Peyer's patch (tissue), 4 donors: ENCODE measurements at regions not wholly inside any gene's neighbourhood (a gene's known extent, or its start where the extent isn't known, plus 50 kb on each side); places are given as distances from the start of the nearest gene placed in this dataset.

Source experiments
- POLR2A ChIP-seq, 2 donors: fragments of 450-650 bp; IDR thresholded peaks; one replicate each; pipeline ENCODE4 v1.5.1; 2017; ENCODE audit warnings: antibody characterized with exemption in 2 of 2, mild to moderate bottlenecking in 2 of 2, moderate library complexity in 2 of 2
- TF ChIP-seq, protein P1 (sequence below), 6 experiments: fragments of 450-650 bp in 4 of 6; fragments of 200-600 bp in 2 of 6; sonication (generic) in 1 of 6; IDR thresholded peaks; one replicate each; pipeline ENCODE4 v1.5.1; 2017 to 2019; ENCODE audit warnings: antibody characterized with exemption in 6 of 6, mild to moderate bottlenecking in 3 of 6, moderate library complexity in 1 of 6

DNA sequence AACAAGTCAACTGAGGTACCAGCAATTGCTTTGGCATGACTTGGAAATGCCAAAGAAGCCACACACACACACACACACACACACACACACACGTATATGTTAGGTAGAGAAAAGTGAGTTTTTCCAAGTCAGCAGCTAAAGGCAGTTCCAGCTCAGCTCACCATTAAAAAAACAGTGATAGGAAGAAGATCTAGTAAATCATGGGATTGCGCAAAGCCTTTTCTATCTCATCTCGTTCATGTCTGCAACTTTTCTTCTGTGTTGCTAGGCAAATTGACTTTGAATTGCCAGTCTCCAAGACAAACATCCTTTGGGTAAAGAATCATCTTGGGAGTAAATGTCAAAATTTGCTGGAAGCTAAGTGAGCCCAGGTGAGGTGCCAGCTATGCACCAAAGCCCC is 500.1 kb downstream of the ENC1 start:
- TF ChIP-seq, protein P1, sequence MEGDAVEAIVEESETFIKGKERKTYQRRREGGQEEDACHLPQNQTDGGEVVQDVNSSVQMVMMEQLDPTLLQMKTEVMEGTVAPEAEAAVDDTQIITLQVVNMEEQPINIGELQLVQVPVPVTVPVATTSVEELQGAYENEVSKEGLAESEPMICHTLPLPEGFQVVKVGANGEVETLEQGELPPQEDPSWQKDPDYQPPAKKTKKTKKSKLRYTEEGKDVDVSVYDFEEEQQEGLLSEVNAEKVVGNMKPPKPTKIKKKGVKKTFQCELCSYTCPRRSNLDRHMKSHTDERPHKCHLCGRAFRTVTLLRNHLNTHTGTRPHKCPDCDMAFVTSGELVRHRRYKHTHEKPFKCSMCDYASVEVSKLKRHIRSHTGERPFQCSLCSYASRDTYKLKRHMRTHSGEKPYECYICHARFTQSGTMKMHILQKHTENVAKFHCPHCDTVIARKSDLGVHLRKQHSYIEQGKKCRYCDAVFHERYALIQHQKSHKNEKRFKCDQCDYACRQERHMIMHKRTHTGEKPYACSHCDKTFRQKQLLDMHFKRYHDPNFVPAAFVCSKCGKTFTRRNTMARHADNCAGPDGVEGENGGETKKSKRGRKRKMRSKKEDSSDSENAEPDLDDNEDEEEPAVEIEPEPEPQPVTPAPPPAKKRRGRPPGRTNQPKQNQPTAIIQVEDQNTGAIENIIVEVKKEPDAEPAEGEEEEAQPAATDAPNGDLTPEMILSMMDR (IDR thresholded peaks at IDR 0.05) = no peak
- no peak for TF ChIP-seq POLR2A (IDR thresholded peaks at IDR 0.05)
